WTC11 (cell line): ENCODE measurements at regions not wholly inside any gene's neighbourhood (a gene's known extent, or its start where the extent isn't known, plus 50 kb on each side); places are given as distances from the start of the nearest gene placed in this dataset.

Experiments used
- ELF4 ChIP-seq: sonication (generic); formaldehyde crosslinking; IDR thresholded peaks from 2 replicates; pipeline ENCODE4 v1.8.1; 2022; ENCODE audit warnings: low read depth, mild to moderate bottlenecking, moderate library complexity, missing genetic modification reagents
- ETV6 ChIP-seq: sonication (generic); formaldehyde crosslinking; IDR thresholded peaks from 2 replicates; pipeline ENCODE4 v1.8.1; 2022; ENCODE audit warnings: mild to moderate bottlenecking, missing genetic modification reagents
- GABPB1 ChIP-seq: sonication (generic); formaldehyde crosslinking; IDR thresholded peaks from 2 replicates; pipeline ENCODE4 v1.8.1; 2023; ENCODE audit warnings: mild to moderate bottlenecking, missing genetic modification reagents
- GRHL2 ChIP-seq: fragments of 250-450 bp; sonication (Bioruptor Pico); IDR thresholded peaks from 2 replicates; pipeline ENCODE4 v1.8.0; 2022; ENCODE audit warnings: mild to moderate bottlenecking, moderate library complexity; ENCODE audit not compliant: insufficient replicate concordance, severe bottlenecking
- JUN ChIP-seq: sonication (generic); formaldehyde crosslinking; IDR thresholded peaks from 2 replicates; pipeline ENCODE4 v1.8.0; 2023; ENCODE audit warnings: mild to moderate bottlenecking, missing genetic modification reagents
- NFYB ChIP-seq: sonication (generic); formaldehyde crosslinking; conservative IDR thresholded peaks from 2 replicates; pipeline ENCODE4 v1.8.0; 2022; ENCODE audit warnings: low read depth, missing genetic modification reagents
- NR2C2 ChIP-seq: sonication (generic); formaldehyde crosslinking; IDR thresholded peaks from 2 replicates; pipeline ENCODE4 v1.8.0; 2022; ENCODE audit warnings: mild to moderate bottlenecking, missing genetic modification reagents
- NR3C1 ChIP-seq: sonication (generic); formaldehyde crosslinking; conservative IDR thresholded peaks from 2 replicates; pipeline ENCODE4 v1.8.1; 2023; ENCODE audit warnings: low read depth, mild to moderate bottlenecking, missing genetic modification reagents
- STAT6 ChIP-seq: sonication (generic); formaldehyde crosslinking; conservative IDR thresholded peaks from 2 replicates; pipeline ENCODE4 v1.8.1; 2023; ENCODE audit warnings: mild to moderate bottlenecking, low read depth, missing genetic modification reagents, moderate library complexity
- USF1 ChIP-seq: sonication (generic); formaldehyde crosslinking; IDR thresholded peaks from 2 replicates; pipeline ENCODE4 v1.8.0; 2022; ENCODE audit warnings: mild to moderate bottlenecking, missing genetic modification reagents
- ZBTB21 ChIP-seq: sonication (generic); formaldehyde crosslinking; IDR thresholded peaks from 2 replicates; pipeline ENCODE4 v1.8.1; 2023; ENCODE audit warnings: mild to moderate bottlenecking, missing genetic modification reagents, borderline replicate concordance
- TF ChIP-seq, protein P1 (sequence below): fragments of 200-600 bp; IDR thresholded peaks from 2 replicates; pipeline ENCODE4 v1.8.0; 2022; ENCODE audit warnings: antibody characterized with exemption
- TF ChIP-seq, protein P2 (sequence below): sonication (generic); formaldehyde crosslinking; IDR thresholded peaks from 2 replicates; pipeline ENCODE4 v1.8.0; 2022; ENCODE audit warnings: mild to moderate bottlenecking, missing genetic modification reagents
- TF ChIP-seq, protein P3 (sequence below): sonication (generic); formaldehyde crosslinking; IDR thresholded peaks from 2 replicates; pipeline ENCODE4 v1.8.1; 2022; ENCODE audit warnings: mild to moderate bottlenecking, missing genetic modification reagents, moderate library complexity, borderline replicate concordance

GRCh38 chr9:24721621-24722020, 175.9 kb upstream of the IZUMO3 start:
- TF ChIP-seq ETV6 (CRISPR knock-in tag) (no peak), NFYB (no peak), USF1 (CRISPR knock-in tag) (no peak), JUN (no peak), STAT6 (no peak), GRHL2 (CRISPR knock-in tag) (no peak), ELF4 (CRISPR knock-in tag) (no peak), NR2C2 (CRISPR knock-in tag) (no peak), ZBTB21 (CRISPR knock-in tag) (no peak), GABPB1 (CRISPR knock-in tag) (no peak), NR3C1 (no peak)
- TF ChIP-seq, protein P1, sequence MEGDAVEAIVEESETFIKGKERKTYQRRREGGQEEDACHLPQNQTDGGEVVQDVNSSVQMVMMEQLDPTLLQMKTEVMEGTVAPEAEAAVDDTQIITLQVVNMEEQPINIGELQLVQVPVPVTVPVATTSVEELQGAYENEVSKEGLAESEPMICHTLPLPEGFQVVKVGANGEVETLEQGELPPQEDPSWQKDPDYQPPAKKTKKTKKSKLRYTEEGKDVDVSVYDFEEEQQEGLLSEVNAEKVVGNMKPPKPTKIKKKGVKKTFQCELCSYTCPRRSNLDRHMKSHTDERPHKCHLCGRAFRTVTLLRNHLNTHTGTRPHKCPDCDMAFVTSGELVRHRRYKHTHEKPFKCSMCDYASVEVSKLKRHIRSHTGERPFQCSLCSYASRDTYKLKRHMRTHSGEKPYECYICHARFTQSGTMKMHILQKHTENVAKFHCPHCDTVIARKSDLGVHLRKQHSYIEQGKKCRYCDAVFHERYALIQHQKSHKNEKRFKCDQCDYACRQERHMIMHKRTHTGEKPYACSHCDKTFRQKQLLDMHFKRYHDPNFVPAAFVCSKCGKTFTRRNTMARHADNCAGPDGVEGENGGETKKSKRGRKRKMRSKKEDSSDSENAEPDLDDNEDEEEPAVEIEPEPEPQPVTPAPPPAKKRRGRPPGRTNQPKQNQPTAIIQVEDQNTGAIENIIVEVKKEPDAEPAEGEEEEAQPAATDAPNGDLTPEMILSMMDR: no peak
- TF ChIP-seq, protein P2, sequence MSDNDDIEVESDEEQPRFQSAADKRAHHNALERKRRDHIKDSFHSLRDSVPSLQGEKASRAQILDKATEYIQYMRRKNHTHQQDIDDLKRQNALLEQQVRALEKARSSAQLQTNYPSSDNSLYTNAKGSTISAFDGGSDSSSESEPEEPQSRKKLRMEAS (CRISPR knock-in tag): no peak
- TF ChIP-seq, protein P3, sequence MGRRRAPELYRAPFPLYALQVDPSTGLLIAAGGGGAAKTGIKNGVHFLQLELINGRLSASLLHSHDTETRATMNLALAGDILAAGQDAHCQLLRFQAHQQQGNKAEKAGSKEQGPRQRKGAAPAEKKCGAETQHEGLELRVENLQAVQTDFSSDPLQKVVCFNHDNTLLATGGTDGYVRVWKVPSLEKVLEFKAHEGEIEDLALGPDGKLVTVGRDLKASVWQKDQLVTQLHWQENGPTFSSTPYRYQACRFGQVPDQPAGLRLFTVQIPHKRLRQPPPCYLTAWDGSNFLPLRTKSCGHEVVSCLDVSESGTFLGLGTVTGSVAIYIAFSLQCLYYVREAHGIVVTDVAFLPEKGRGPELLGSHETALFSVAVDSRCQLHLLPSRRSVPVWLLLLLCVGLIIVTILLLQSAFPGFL: no peak
